Left hindlimb (tissue), 1 donor: ENCODE measurements at regions not wholly inside any gene's neighbourhood (a gene's known extent, or its start where the extent isn't known, plus 50 kb on each side); places are given as distances from the start of the nearest gene placed in this dataset.
A peak's percentile ranks its signal among the peaks of the same experiment; 100 is the strongest.
"Not testable (repeated sequence)": the region's sequence is repeated elsewhere in the genome, so short reads cannot be mapped to it uniquely, and the experiment has no call there.

ENCODE experiments used
- DNase-seq: peaks from one replicate; pipeline ENCODE4 v3.0.0-alpha.2; 2018

DNA sequence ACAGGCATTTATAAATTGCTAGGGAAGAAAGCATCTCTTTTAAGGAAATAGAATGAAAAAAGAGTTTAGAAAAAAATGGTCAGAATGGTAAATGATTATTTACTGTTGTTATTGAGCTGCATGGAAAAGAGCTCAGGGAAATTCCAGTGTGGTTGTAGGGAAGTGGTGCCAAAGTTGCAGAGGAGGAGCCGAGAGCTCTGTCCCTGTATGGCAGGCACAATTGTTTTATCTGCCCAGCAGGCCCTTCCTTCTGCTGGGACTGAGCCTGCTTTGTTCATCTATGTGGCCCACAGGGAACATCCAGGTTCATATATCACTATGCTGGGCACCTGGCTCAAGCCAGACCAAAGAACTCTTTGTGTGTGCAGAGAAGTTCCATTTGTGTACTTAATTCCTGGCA is 80.8 kb upstream of the AGAP1 start:
- DNase-seq = no peak

DNA sequence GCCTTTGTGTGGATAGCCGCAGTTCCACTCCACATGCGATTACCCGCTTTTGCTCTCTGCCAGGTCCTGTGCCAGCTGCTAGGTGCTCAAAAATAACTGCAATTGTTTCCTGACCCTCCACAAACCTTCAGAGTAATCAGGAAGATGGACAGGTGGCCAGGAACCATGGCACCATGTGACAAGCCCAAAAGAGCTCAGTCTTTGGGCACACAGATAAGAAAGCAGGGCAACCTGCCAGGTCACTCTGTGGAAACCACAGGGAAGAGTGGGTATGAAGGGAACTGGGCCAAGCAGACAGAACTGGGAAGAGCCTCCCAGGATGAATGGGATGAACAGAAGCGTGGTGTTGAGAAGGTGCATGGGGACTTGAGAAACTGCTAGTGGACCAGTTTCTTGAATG is 79.4 kb upstream of the AGAP1 start:
- no peak for DNase-seq

DNA sequence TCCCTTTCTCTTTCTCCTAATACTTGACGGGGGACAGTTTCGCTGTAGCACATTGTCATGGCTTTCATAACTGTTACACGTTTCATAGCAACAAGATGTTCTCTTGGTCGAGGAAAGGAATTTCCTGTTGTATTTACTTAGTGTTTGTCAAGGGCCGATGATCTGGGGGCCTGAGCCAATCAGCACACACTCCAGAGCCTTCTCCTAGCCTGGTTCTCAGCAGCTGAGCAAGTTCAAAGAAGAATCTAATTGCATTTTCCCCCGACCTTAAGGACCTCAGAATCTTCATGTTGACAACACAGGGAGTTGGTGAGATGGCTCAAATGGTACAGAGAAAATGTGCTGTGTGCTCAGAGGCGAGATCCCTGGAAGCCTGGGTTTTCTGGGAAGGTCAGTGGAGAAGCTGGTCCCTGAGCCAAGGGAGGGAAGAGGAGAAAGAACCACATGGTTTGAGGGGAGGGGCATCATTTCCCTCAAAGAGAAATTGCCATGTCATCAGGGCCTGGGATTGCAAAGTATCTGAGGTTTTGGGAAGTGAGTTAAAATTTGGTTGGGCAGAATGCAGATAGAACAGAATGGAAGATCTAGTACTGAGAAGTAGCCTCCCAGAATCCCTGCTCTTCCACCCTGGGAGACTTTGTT is 76.9 kb upstream of the AGAP1 start:
- no peak for DNase-seq

DNA sequence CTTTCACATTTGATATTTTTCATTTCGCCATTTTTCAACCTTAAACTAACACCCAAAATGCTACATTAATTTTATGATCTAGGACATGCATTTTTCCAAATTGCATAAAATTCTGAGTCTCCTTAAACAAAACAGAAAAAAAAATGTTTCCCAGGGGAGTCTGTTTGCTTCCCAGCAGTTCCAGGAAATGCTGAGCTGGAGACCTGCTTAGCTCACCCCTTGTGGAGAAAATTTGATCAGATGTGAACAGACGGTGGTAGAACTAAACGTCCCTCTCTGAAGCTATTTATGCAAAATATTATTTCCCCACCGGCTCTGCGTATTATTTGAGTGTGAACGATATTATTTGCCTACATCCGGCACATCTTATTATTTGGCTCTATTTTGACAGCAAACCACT is 74.9 kb upstream of the AGAP1 start:
- DNase-seq = no peak

DNA sequence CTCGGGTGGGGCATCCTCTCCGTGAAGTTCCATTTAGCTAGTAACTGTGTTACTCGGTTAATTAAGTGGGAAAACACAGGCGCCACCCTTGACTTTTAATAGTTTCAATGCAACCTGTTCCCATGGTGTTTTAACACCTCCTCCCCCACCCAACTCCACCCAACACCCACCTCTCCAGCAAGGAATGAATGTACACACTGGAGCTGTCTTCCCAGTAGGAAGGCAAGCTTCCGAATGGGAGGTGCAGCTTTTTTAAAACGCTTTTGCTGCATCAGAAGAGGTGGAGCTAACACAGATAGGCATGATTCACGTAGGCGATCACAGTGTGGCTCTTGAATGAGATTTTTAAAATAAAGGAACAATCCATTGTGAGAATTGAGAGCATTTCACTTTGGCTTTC is 73.8 kb upstream of the AGAP1 start:
- no peak for DNase-seq

DNA sequence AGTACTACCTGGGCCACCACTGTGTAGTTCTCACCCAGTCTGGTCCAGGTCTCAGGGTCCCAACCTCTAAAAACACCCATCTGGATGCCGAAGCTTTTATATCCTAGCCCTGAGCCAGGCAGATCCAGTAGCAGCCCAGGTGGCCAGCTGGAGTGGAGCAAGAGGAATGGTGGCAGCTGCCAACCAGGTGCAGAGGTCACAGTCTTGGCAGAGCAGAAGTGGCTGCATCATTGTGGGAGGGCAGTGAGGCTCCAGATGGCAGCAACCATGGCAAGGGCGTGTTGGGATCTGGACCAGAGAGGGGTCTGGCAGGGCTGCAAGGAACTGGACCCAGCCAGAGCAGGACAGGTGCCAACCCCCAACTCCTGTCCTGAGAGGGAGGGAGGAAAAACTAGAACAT is 72.2 kb upstream of the AGAP1 start:
- DNase-seq = peak; percentile 38

DNA sequence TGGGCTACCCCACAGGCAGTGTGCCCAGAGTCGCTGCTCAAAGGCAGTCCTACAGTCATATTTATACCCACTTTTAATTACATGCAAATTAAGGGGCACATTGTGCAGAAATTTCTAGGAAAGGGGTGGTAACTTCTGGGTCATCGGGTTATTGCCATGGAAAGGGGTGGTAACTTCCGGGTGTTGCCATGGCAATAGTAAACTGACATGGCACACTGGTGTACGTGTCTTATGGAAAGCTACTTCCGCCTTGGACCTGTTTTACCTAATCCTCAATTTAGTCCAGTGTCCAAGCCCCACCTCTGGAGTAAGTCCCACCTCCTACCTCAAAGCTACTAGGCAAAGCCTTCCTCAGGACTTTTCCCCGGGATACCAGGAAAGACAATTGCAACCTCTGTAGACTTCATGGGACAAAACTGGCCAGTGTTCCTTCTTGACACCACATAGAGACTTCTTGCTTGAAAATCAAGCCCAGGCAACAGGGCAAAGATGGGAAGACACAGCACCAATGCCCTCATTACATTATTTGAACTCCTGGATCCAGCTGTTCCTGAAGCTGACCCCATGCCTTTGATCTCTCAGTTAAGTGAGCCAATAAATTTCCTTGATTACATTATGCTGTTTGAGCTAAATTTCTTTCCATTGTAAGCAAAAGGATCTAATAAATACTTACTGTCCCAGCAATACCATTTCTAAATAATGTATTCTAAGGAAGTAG is 63.3 kb upstream of the AGAP1 start:
- no peak for DNase-seq

DNA sequence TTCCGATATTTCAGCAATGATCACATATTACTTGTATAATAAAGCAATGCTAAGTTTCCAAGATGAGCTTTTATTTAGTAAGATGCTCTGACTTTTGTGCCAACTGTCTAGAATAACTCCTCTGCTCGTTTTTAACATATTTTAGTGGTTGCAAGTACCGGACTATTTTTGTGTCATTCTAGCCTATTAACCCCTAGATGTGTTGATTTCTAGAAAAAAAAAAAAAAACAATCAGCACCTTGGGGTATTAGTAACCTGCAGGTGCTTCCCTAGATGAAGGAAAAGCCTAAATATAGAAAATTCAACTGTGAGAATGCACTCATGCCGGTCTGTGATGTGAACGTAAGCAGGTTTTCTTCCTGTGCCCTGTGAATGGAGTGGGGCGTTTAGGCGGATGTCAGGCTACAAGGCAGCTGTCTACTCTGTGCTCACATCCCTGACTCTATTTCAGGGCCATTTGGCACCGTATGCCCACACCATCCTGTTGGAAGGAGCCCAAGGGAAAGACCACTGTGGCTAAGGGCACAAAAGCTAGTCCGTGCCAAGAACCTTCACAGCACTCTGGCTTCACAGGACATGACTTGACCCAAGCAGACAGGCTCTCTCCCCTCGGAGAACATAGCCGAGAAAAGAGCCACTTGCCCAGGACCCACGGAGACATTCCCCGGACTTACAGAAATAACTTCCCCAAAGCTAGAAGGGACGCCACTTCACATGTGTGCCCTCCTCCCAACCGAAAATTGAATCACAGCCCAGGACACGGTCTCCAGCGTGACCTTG is 60.9 kb upstream of the AGAP1 start:
- no peak for DNase-seq

DNA sequence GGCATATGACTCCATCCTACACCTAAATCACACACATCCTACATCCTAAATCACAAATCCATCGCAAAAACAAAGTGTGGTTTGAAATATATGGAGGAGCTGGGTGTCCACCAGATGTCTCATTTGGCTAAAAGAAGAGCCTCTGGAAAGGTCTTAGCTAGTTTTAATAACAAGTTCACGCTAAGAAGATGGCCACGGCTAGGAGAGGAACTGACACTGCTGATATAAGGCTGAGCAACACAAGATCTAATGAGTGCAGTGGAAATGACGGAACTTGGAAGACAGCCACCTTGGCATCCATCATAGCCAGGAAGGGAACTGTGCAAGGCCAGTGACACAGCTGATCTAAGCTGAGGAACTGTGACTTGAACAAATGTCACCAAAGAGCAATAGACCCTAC is 60.0 kb upstream of the AGAP1 start:
- peak; percentile 46 for DNase-seq

DNA sequence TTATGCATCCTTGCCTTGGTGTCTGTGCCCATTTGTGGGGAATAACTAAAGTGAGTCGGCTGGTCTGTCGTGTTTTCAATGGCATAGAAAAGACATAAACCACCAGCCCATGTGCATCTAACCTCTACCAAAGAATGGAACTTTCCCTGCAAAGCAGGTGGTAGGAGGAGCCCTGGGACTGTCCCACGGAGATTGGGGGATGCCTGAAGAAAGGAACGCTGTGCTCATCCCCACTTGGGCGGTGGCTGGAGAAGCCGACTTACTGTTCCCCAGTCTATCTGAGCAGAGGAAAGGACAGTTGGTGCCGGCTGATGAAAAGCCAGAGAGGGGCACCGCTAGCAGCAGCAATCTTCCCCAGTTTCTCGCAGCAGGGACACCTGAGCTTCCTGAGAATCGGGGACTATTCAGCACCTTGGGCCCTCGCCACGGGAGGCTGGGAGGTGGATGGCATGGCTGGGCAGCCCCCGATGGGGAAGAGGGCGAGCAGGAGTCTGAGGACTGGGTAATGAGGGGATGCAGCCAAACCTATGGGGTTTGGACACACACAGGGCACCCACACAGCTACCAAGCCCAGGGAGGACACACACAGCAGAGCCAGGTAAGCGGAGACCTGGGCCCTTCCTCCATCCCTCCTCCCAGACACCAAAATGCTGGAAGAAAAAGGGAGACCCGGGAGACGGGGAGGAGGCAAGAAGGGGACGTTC is 53.7 kb upstream of the AGAP1 start:
- DNase-seq = no peak

DNA sequence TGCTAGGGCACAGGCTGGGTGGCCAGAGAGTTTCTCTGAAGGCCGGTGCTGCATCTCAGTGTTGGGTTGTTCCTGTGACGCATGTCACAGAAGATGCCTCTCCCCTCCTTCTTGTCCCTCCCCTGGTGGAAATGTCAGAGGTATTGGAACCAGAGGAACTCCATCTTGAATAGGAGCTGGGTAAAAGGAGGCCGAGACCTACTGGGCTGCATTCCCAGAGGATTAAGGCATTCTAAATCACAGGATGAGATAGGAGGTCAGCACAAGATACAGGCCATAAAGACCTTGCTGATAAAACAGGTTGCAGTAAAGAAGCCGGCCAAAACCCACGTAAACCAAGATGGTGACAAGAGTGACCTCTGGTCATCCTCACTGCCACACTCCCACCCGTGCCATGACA is 50.3 kb upstream of the AGAP1 start:
- DNase-seq = not testable (repeated sequence)
